K562 (cell line): ENCODE measurements at regions not wholly inside any gene's neighbourhood (a gene's known extent, or its start where the extent isn't known, plus 50 kb on each side); places are given as distances from the start of the nearest gene placed in this dataset.

ENCODE experiments used
- ATAC-seq: fragments of 200-7000 bp; cut with Tn5 transposase; 3 replicates; pipeline ENCODE4 v1.9.1; 2020; ENCODE audit warnings: moderate library complexity
- BruUV-seq: library from RNA; stranded (reverse); fragments of 400-500 nt; replicated peaks from 2 replicates; lab custom pipeline; 2021; lab: Mats Ljungman, UMichigan
- CTCF ChIA-PET: fragments of 300-600 bp; formaldehyde crosslinking; extraction: SDS; loops from one replicate; lab custom pipeline; 2021; ENCODE audit warnings: low intra/inter-chr PET ratio; lab: Yijun Ruan, JAX
- POLR2A ChIA-PET: fragments of 300-600, 350-650 bp; sonication (Branson Sonifier 250); formaldehyde crosslinking; extraction: SDS; loops from one replicate; lab custom pipeline; 2021; ENCODE audit warnings: antibody characterized with exemption, inconsistent platforms; lab: Yijun Ruan, JAX
- DNase-seq, 4 experiments: peaks; one replicate each; pipeline versions ENCODE4 v3.0.0 to v3.0.0-alpha.2; 2011 to 2018; ENCODE audit warnings: low spot score in 3 of 4, mixed read lengths in 3 of 4; ENCODE audit errors: extremely low read depth in 1 of 4
- FAIRE-seq: peaks from 2 replicates; lab custom pipeline; 2011; peaks lifted over from hg19 to GRCh38; lab: Jason Lieb, UNC
- H2AFZ ChIP-seq: 2 replicates; pipeline ENCODE4 v1.6.0; 2011; ENCODE audit warnings: low read depth, low read length, control low read depth, inconsistent platforms
- H3K27ac ChIP-seq: fragments of 200-600 bp; 3 replicates; pipeline ENCODE4 v1.8.0; 2011; ENCODE audit warnings: low read depth, mild to moderate bottlenecking, control low read depth, inconsistent platforms, low read length, moderate library complexity, mixed read lengths; ENCODE audit errors: extremely low read depth
- H3K27me3 ChIP-seq, 2 experiments: fragments of 300-600 bp in 1 of 2; 2 replicates in 1 of 2; 3 replicates in 1 of 2; pipeline versions ENCODE4 v1.6.0 to v1.8.0; 2011; ENCODE audit warnings: inconsistent platforms in 2 of 2, low read length in 2 of 2, mild to moderate bottlenecking in 1 of 2, mixed read lengths in 1 of 2, moderate library complexity in 1 of 2; ENCODE audit not compliant: control insufficient read depth in 2 of 2, insufficient read depth in 2 of 2
- H3K36me3 ChIP-seq: fragments of 300-600 bp; 3 replicates; pipeline ENCODE4 v1.8.0; 2011; ENCODE audit warnings: mild to moderate bottlenecking, low read length, inconsistent platforms; ENCODE audit not compliant: control insufficient read depth, insufficient read depth
- H3K4me1 ChIP-seq, 2 experiments: fragments of 200-600 bp in 1 of 2; replicated peaks in 1 of 2; 2 replicates in 1 of 2; 3 replicates in 1 of 2; pipeline versions ENCODE4 v1.5.1 to v1.8.0; 2011; ENCODE audit warnings: inconsistent platforms in 2 of 2, low read length in 2 of 2, mild to moderate bottlenecking in 1 of 2, mixed read lengths in 1 of 2, moderate library complexity in 1 of 2; ENCODE audit not compliant: control insufficient read depth in 2 of 2, insufficient read depth in 2 of 2
- H3K4me2 ChIP-seq: 2 replicates; pipeline ENCODE4 v1.6.1; 2011; ENCODE audit warnings: low read length, control low read depth, inconsistent platforms, mixed read lengths; ENCODE audit not compliant: insufficient read depth
- H3K4me3 ChIP-seq: fragments of 200-600 bp; sonication (generic), shearing (Covaris generic); 2 replicates; pipeline ENCODE4 v1.5.1; 2016; ENCODE audit warnings: control low read depth, inconsistent platforms
- H3K79me2 ChIP-seq: fragments of 200-600 bp; 3 replicates; pipeline ENCODE4 v1.8.0; 2011; ENCODE audit warnings: low read length, inconsistent platforms; ENCODE audit not compliant: control insufficient read depth, insufficient read depth
- H3K9ac ChIP-seq, 2 experiments: 2 replicates each; pipeline versions ENCODE4 v1.6.0 to v1.6.1; 2011; ENCODE audit warnings: low read depth in 2 of 2, low read length in 2 of 2, control low read depth in 1 of 2, inconsistent platforms in 1 of 2, mild to moderate bottlenecking in 1 of 2, mixed read lengths in 1 of 2; ENCODE audit not compliant: insufficient read depth in 1 of 2
- H3K9me1 ChIP-seq: one replicate; pipeline ENCODE4 v1.6.0; 2011; ENCODE audit warnings: inconsistent platforms, mild to moderate bottlenecking, low read length, moderate library complexity; ENCODE audit not compliant: control insufficient read depth, insufficient read depth
- H3K9me3 ChIP-seq: replicated peaks from 2 replicates; pipeline ENCODE4 v1.5.1; 2011; ENCODE audit warnings: low read depth, low read length, inconsistent platforms; ENCODE audit not compliant: control insufficient read depth, insufficient read depth
- H4K20me1 ChIP-seq: replicated peaks from 2 replicates; pipeline ENCODE4 v1.6.1; 2011; ENCODE audit warnings: low read length, inconsistent platforms, mixed read lengths; ENCODE audit not compliant: control insufficient read depth, insufficient read depth
- NR2C1 ChIP-seq, 2 experiments: fragments of 450-650 bp; IDR thresholded peaks; 2 replicates each; pipeline ENCODE4 v1.6.1; 2017; ENCODE audit warnings: mild to moderate bottlenecking in 2 of 2, antibody characterized with exemption in 1 of 2, inconsistent platforms in 1 of 2, missing compliant biosample characterization in 1 of 2, missing genetic modification characterization in 1 of 2
- NR2C2 ChIP-seq, 2 experiments: fragments of 200-800 bp in 1 of 2; sonication (Bioruptor generic) in 1 of 2; sonication (generic) in 1 of 2; formaldehyde crosslinking in 1 of 2; IDR thresholded peaks; 2 replicates each; pipeline versions ENCODE4 v1.6.1 to v1.8.0; 2016 to 2022; ENCODE audit warnings: mild to moderate bottlenecking in 1 of 2, missing compliant biosample characterization in 1 of 2, missing genetic modification characterization in 1 of 2, missing genetic modification reagents in 1 of 2
- NUFIP1 ChIP-seq: fragments of 450-650 bp; IDR thresholded peaks from 2 replicates; pipeline ENCODE4 v1.6.1; 2018; ENCODE audit not compliant: partially characterized antibody
- PTTG1 ChIP-seq: fragments of 450-650 bp; IDR thresholded peaks from 2 replicates; pipeline ENCODE4 v1.6.1; 2016; ENCODE audit warnings: low read depth, mild to moderate bottlenecking, missing genetic modification characterization, missing compliant biosample characterization
- PURB ChIP-seq: sonication (generic); formaldehyde crosslinking; IDR thresholded peaks from 2 replicates; pipeline ENCODE4 v1.9.0; 2021; ENCODE audit warnings: low read depth, mild to moderate bottlenecking, missing genetic modification reagents
- RBFOX2 ChIP-seq: fragments of 200-400 bp; formaldehyde crosslinking; IDR thresholded peaks from 2 replicates; pipeline ENCODE4 v1.6.1; 2017; ENCODE audit warnings: low read depth, mild to moderate bottlenecking, low read length, moderate library complexity
- ZBTB49 ChIP-seq: sonication (generic); formaldehyde crosslinking; IDR thresholded peaks from 2 replicates; pipeline ENCODE4 v1.8.0; 2022; ENCODE audit warnings: missing genetic modification reagents, mild to moderate bottlenecking, borderline replicate concordance
- ZNF644 ChIP-seq: fragments of 200-800 bp; sonication (Bioruptor generic); IDR thresholded peaks from 2 replicates; pipeline ENCODE4 v1.6.1; 2016; ENCODE audit warnings: low read depth, missing genetic modification characterization, missing compliant biosample characterization
- WGBS: fragments of 100-300 bp; shearing (Covaris generic); methylation state at CpG from one replicate; pipeline ENCODE4 v1.1.6; 2016; ENCODE audit warnings: low coverage, mixed read lengths; ENCODE audit not compliant: insufficient coverage; ENCODE audit errors: missing lambda C conversion rate; 5-methylcytosine and 5-hydroxymethylcytosine counted together
- in situ Hi-C: fragments of 300-500 bp; cut with MboI; formaldehyde crosslinking; loops from 4 replicates; pipeline ENCODE4 v1.15.0; 2018; ENCODE audit warnings: inconsistent platforms, mixed read lengths
- intact Hi-C: fragments of 100-400 bp; cut with micrococcal nuclease; formaldehyde crosslinking; loops from 2 replicates; pipeline ENCODE4 v1.14.2; 2022
- TF ChIP-seq, protein P1 (sequence below): fragments of 200-800 bp; sonication (Bioruptor generic); IDR thresholded peaks from 2 replicates; pipeline ENCODE4 v1.6.1; 2017; ENCODE audit warnings: missing genetic modification characterization, missing compliant biosample characterization

DNA sequence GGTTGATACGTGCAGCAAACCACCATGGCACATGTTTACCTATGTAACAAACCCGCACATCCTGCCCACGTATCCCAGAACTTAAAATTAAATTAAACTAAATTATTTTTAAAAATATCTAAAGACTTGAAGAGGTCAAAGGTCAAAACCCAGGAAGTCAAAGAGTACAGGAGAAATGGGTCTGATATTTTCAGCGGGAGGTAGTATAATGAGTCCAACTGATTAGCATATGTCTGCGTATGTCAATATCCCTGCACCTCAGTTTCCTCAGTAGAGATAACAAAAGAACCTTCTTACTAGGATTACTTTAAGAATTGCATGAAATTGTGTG is 133.0 kb downstream of the TMEM26 start:
- WGBS: 8% methylated on average over 5 of the region's 5 CpGs
- Histone ChIP-seq H4K20me1 (no peaks in the 10 kb centered on the region), H3K79me2 (no peaks in the 10 kb centered on the region), H3K4me3 (no peak overlapping the region), H2AFZ (no peak overlapping the region), H3K27ac (no peak overlapping the region), H3K4me1 (no peaks in the 10 kb centered on the region), H3K4me2 (no peak overlapping the region), H3K36me3 (no peaks in the 10 kb centered on the region), H3K9ac (no peak overlapping the region), H3K9me1 (no peaks in the 10 kb centered on the region), H3K27me3 (no peaks in the 10 kb centered on the region), H3K9me3 (no peaks in the 10 kb centered on the region)
- POLR2A ChIA-PET: interaction anchor here (0.6 kb wide), 1 partner anchor 1752 kb away, joined by 3 read pairs; no protein-coding TSS in a partner anchor
- FAIRE-seq: no peak
- TF ChIP-seq PTTG1 (tag) (no peak), NR2C2 (CRISPR knock-in tag; IDR thresholded peaks at IDR 0.05) (no peak), NR2C2 (tag; IDR thresholded peaks at IDR 0.05) (peak; percentile 55), NR2C1 (IDR thresholded peaks at IDR 0.05) (no peak; the same call in 1 of the 2 replicates), NR2C1 (tag; IDR thresholded peaks at IDR 0.05) (peak; percentile 50), ZNF644 (tag) (no peak), ZBTB49 (CRISPR knock-in tag) (no peak), NUFIP1 (no peak), RBFOX2 (no peak), PURB (CRISPR knock-in tag) (no peak)
- TF ChIP-seq, protein P1, sequence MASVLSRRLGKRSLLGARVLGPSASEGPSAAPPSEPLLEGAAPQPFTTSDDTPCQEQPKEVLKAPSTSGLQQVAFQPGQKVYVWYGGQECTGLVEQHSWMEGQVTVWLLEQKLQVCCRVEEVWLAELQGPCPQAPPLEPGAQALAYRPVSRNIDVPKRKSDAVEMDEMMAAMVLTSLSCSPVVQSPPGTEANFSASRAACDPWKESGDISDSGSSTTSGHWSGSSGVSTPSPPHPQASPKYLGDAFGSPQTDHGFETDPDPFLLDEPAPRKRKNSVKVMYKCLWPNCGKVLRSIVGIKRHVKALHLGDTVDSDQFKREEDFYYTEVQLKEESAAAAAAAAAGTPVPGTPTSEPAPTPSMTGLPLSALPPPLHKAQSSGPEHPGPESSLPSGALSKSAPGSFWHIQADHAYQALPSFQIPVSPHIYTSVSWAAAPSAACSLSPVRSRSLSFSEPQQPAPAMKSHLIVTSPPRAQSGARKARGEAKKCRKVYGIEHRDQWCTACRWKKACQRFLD (CRISPR knock-in tag): no peak
- DNase-seq: no peak
- ATAC-seq: no peak
- in situ Hi-C loops: no loop called here
- CTCF ChIA-PET: no interaction called here
- BruUV-seq: no TSS peak
- intact Hi-C loops: no loop called here
